ENCODE measurements at regions not wholly inside any gene's neighbourhood (a gene's known extent, or its start where the extent isn't known, plus 50 kb on each side); places are given as distances from the start of the nearest gene placed in this dataset.

DNA sequence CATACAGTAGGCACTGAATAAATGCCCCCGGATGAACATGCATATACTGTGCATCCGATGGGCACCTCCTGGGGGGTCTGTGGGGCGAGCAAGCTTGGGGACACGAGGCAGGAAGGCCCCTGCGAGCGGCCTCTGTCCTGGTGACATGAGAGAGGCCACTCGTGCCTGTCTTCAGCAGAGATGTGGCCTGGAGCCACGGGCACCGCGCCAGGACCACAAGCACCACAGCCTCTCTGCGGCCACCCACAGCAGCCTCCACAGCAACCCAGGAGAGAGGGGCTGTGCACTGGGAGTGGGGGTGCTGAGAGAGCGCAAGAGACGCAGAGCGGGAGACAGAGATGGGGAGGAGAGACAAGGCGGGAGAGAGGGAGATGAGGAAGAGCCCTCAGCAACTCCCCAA, 118.5 kb downstream of the RFLNA start:
- no peak for DNase-seq

DNA sequence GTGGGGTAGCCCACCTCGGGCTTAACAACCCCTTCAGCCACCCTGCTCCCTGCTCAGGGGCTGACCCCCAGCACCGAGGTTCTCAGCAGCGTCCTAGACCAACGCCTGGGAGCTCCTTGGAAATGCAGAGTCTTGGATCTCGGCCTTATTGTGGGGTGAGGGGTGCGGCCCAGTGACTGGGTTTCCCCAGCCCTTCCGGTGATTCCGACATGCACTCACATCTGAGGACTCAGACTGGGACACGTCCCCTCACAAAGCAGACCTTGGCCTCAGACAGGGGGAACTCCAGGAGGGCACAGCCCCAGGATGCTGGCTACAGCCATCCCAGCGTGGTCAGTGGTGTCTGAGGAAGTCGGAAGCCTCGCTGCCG, 117.7 kb downstream of the RFLNA start:
- DNase-seq, result no peak

DNA sequence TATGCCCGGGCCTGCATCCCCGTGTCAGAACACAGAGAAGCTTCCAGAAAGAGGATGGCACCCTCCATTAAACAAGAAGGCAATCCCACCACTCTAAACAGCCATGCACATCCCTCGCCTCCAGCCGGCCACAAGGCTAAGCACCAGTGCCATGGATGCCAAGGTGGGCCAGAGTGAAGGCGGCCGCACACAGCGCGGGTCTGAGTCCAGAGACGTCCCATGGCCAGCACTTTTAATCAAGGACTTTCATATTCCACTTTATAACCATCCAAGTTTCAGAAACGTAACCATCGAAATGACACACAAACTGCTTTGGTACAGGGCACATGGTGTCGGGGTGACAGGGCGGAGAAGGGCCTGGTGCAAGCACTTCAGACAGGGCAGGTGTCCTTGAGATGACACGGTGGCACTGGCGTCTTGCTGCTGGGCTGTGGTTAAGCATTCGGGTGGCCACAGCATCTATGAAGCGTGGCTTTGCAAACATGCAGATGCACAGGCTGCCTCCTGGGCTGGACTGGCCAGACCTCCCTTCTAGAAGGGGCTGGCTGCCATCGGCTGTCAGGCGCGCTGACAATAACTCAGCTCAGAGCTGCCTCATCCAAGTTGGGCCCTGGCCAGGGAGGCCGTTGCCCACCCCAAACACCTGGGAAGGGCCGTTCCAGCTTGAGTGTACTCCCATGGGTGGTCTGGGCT, 117.2 kb downstream of the RFLNA start:
- no peak for DNase-seq

DNA sequence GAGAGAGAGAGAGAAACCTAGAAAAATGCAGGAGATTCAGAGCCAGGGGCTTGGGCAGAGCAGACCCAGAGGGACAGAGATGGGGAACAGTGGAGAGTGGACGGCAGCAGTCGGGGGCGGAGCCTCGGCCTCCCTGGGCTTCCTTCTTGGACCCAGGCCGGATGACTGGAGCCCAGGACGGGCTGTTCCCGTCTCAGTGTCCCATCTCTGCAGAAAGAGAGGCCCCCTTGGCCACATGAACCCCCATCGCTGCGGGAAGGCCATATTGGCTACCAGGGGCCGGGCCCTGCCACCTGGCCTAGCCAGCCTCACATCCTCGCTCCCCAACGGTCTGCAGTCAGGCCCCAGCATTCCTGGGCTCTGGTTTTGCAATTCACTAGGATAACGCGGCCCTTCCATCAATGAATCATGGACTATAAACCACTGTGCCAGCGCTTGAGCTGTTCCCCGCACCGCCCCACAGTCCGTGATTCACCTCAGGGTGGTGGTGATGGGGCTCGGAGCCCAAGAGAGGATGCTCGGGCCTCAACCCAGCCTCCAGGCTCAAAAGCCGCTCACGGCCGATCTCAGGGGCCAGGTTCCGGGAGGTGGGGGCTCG, 116.5 kb downstream of the RFLNA start:
- DNase-seq, result no peak

GRCh38 chr12:124410354-124411175, 115.7 kb downstream of the RFLNA start:
- no peak for DNase-seq

GRCh38 chr12:124408822-124409517, 114.1 kb downstream of the RFLNA start:
- DNase-seq, result peak; percentile 75

- no peak for DNase-seq
Observed at GRCh38 chr12:124407074-124407473, 112.2 kb downstream of the RFLNA start.

DNA sequence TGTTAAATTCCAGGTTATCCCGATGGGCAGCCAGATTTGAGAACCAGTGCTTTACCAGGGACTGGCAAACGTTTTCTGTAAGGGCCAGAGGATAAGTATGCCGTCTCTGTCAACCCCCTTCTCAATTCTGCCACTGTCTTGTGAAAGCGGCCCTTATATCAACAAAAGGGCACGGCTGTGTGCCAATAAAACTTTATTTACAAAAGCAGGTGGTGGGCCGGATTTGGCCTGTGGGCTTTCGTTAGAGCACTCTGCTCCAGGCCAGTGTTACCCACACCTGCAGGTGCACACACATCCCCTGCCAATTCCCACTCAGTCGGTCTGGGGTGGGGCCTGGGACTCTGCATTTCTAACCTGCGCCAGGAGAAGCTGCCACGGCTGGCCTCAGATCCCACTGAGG, 111.2 kb downstream of the RFLNA start:
- DNase-seq, result no peak

- DNase-seq, result no peak
Observed at GRCh38 chr12:124405592-124405991, 110.7 kb downstream of the RFLNA start.

DNA sequence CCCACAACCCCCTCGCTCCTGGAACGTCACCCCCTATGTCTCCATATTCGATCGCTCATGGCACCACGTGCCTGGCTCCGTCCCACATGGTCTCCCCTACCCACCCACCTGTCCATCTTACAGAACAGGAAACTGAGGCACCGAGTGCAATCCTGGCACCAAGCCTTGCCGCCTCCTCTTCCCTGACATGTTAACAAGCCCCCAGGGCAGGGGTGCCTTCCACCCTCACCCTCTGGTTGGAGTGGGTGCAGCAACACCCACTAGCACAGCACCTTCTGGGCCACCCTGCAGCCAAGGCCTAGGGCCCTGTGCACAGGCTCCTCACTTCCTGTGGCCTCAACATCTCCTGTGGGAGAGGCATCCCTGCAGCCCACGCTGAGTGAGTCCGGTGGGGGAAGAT, 110.3 kb downstream of the RFLNA start:
- no peak for DNase-seq

DNA sequence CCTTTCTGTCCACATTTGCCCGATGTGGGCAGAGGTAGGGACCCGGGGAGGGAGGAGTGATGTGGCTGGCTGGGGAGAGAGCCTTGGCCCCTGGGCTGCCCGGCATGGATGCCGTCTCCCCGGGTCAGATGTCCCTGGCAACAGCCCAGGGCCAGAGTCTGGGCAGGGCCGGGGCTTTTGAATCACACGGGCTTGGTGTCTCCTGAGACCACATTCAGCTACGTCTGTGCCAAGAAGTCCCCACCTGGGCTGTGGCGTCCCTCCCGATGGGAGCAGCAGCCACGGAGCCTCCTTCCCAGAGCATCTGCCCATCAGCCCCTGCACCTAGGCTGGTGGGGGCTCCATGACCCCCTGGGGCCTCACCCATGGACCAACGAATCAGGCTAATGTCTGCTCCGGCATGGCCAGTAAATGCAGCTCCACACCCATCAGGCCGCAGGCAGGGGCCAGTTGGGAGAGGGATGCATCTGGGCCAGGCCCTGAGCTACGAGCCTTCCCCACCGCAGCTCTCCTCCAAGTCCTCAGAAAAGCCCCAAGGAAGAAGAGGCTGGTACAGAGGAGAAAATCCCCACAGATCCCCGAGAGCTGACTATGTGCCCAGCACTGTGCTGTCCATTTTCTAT, 109.4 kb downstream of the RFLNA start:
- no peak for DNase-seq

DNA sequence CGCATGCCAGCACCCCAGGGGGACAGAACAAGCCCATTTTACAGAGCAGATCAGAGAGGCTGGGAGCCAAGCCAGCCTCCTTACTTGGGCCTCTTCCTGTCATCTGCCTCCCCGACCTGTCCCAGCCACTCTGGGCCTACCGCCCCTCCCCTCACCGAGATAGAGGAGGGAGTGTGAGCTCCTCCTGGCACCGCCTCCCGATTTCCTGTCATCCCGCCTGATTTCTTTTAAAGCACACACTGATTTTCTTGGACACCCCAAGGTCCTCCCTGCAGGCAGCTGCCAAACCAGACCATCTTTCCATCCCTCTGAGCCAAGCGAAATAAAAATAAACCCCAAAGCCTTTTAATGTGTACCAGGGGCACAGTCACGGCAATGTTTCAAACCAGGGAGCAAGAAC, 108.4 kb downstream of the RFLNA start:
- no peak for DNase-seq

DNA sequence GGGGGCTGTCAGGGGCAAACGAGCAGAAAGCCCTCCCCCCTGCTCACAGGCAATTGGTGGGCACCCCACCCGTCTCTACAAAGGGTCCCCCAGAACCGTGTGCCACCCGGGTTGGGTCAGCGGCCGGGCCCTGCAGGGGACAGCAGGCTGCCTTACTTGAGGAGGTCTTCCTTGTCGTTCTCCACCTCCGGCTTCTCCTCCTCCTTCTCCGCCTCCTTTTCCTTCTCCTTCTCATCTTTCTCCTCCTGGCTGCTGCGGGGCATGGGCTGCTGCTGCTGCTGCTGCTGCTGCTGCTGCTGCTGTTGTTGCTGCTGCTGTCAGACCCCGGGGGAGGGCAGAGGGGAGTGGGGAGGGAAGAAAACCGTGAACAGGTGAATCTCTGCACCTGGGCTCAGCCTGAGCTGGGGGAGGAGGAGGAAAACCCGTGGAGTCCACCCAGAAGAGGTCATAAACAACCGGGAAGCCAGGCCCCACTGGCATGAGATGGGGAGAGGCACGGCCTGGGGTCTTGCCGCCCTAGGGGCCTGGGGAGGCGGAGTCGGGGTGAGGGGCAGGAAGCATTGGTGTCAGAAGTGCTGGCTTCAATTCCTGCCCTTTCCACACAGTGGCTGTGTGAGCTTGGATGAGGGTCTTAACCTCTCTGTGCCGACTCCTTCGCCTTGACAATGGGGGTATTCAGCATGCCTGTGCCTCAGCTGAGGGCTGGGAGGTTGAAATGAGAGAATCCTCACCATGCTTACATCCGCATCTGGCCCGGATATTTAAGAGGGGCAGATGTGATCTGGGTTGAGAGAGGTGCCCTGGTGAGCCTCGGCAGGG, 107.6 kb downstream of the RFLNA start:
- no peak for DNase-seq

GRCh38 chr12:124401704-124402221, 106.9 kb downstream of the RFLNA start:
- DNase-seq, result peak; percentile 72

- no peak for DNase-seq
Observed at GRCh38 chr12:124400124-124400523, 105.2 kb downstream of the RFLNA start.

DNA sequence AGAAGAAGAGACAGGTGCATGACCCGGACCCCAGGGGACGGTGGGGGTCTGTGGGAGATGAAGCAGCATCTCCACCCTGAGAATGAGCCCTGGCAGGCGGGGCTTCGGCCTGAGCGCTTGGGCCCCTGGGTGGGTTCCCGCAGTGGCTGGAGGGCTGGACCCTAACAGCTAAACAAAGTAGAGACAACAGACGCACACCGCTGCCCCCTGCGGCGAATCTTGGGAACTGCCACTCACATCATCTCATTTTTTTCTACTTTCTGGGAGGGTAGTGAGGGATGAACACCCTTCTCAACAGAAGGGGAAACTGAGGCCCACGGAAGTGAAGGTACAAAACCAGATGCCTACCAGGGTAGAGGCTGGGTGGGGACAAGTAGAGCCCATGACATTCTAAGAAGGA, 104.7 kb downstream of the RFLNA start:
- DNase-seq, result no peak

GRCh38 chr12:124398578-124399227, 103.8 kb downstream of the RFLNA start:
- no peak for DNase-seq

DNA sequence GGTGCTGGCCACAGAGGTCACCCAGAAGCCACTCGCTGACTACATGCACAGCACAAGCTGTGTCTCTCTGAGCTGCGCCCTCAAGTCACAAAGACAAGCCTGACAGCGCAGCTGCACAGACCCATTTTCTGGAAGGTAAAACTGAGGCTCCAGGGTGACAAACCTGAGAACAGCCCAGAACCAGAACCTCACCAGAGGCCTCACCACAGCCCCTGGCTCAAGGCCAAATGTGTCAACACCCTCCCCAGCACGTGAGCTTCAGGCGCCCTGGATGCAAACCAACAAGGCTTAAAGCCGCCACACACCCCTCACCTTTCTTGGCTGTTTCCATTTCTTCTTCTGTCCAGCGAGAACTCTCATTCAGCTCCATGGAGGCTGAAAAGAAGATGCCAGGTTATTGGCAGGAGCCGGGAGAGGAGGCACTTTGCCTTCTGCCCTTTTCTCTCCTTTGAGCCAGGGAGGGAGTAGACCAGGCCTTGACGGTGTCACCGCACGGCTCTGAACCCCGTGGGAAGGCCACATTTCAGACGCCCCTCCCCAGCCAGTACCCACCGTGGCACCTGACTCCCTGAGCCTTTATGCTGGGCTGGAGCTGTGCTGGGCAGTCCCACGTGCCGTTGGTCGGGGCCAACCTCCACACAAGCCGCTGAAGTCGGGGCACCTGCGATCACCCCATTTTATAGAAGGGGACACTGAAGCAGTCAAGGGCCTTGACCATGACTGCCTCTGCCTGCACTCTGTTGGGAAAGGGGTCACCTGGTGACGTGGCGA, 103.1 kb downstream of the RFLNA start:
- DNase-seq, result no peak

DNA sequence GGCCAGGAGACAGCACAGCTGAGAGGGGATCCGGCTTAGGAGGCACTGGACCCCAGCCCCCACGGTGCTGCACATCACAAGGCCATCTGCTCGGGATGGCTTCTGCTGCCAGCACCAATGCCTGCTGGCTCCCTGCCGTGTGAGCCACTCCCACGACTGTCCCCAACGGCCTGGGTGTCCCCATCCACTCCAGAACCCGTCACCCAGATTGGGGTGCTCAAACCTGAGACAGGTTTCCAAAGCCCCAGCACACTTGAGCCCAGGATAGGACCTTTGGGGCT, 102.4 kb downstream of the RFLNA start:
- no peak for DNase-seq

Measured in renal pelvis (tissue), 1 donor.